H1 (cell line): ENCODE measurements at regions not wholly inside any gene's neighbourhood (a gene's known extent, or its start where the extent isn't known, plus 50 kb on each side); places are given as distances from the start of the nearest gene placed in this dataset.

ENCODE experiments used
- CTCF ChIA-PET: fragments of 300-600 bp; sonication (Branson Sonifier 250); formaldehyde crosslinking; loops from one replicate; lab custom pipeline; 2021; ENCODE audit not compliant: partially characterized antibody; lab: Charles Lee
- POLR2A ChIA-PET: fragments of 300-600 bp; sonication (Branson Sonifier 250); formaldehyde crosslinking; loops from one replicate; lab custom pipeline; 2021; ENCODE audit warnings: inconsistent platforms; ENCODE audit not compliant: partially characterized antibody; lab: Charles Lee
- DNase-seq, 2 experiments: peaks; one replicate each; pipeline versions ENCODE4 v3.0.0 to v3.0.0-alpha.2; 2010 to 2022; ENCODE audit warnings: low spot score in 2 of 2, low read depth in 1 of 2, mixed read lengths in 1 of 2
- FAIRE-seq: peaks from 2 replicates; lab custom pipeline; 2011; peaks lifted over from hg19 to GRCh38; lab: Jason Lieb, UNC
- H2AFZ ChIP-seq: 2 replicates; pipeline ENCODE4 v1.8.1; 2012; ENCODE audit warnings: low read length, inconsistent platforms
- H2AK5ac ChIP-seq: 2 replicates; pipeline ENCODE4 v1.6.1; 2013; ENCODE audit warnings: low read depth, low read length
- H2BK120ac ChIP-seq: replicated peaks from 2 replicates; pipeline ENCODE3; 2013; ENCODE audit warnings: low read depth, low read length, inconsistent platforms
- H2BK12ac ChIP-seq: 2 replicates; pipeline ENCODE4 v1.6.1; 2013; ENCODE audit warnings: low read depth, low read length
- H2BK15ac ChIP-seq: 2 replicates; pipeline ENCODE4 v1.6.1; 2013; ENCODE audit warnings: low read length
- H2BK20ac ChIP-seq: 2 replicates; pipeline ENCODE4 v1.6.1; 2013; ENCODE audit warnings: low read length
- H2BK5ac ChIP-seq: 2 replicates; pipeline ENCODE4 v1.6.1; 2013; ENCODE audit warnings: low read depth, low read length
- H3K14ac ChIP-seq: 2 replicates; pipeline ENCODE4 v1.6.1; 2013; ENCODE audit warnings: inconsistent platforms; ENCODE audit not compliant: insufficient read length
- H3K18ac ChIP-seq: 2 replicates; pipeline ENCODE4 v1.6.1; 2013; ENCODE audit warnings: low read length; ENCODE audit errors: extremely low read depth
- H3K23ac ChIP-seq: 2 replicates; pipeline ENCODE4 v1.6.1; 2013; ENCODE audit warnings: inconsistent platforms; ENCODE audit not compliant: insufficient read length
- H3K23me2 ChIP-seq: 2 replicates; pipeline ENCODE4 v1.6.1; 2013; ENCODE audit warnings: low read depth, low read length
- H3K27ac ChIP-seq: 2 replicates; pipeline ENCODE4 v1.6.1; 2011; ENCODE audit warnings: low read depth, low read length, inconsistent platforms
- H3K27me3 ChIP-seq, 4 experiments: replicated peaks in 1 of 4; 1 replicate in 1 of 4; 2 replicates in 3 of 4; pipeline versions ENCODE4 v1.6.1 to v1.8.1; 2011 to 2013; ENCODE audit warnings: low read length in 3 of 4, mild to moderate bottlenecking in 3 of 4, inconsistent platforms in 2 of 4, mixed read lengths in 2 of 4, moderate library complexity in 1 of 4; ENCODE audit not compliant: control insufficient read depth in 3 of 4, insufficient read depth in 3 of 4; ENCODE audit errors: extremely low read depth in 1 of 4
- H3K36me3 ChIP-seq, 4 experiments: 2 replicates each; pipeline versions ENCODE4 v1.6.1 to v1.8.1; 2011 to 2013; ENCODE audit warnings: mild to moderate bottlenecking in 4 of 4, low read length in 3 of 4, moderate library complexity in 2 of 4, control low read depth in 1 of 4, inconsistent platforms in 1 of 4; ENCODE audit not compliant: insufficient read depth in 4 of 4, control insufficient read depth in 2 of 4
- H3K4ac ChIP-seq: replicated peaks from 2 replicates; pipeline ENCODE3; 2013; ENCODE audit warnings: low read length, low read depth, mixed read lengths, inconsistent platforms; ENCODE audit not compliant: insufficient read length
- H3K4me1 ChIP-seq, 4 experiments: replicated peaks in 1 of 4; 1 replicate in 1 of 4; 2 replicates in 3 of 4; pipeline versions ENCODE4 v1.6.1 to v1.8.1; 2011 to 2013; ENCODE audit warnings: low read length in 3 of 4, inconsistent platforms in 2 of 4, mixed read lengths in 1 of 4; ENCODE audit not compliant: insufficient read depth in 4 of 4, control insufficient read depth in 3 of 4
- H3K4me2 ChIP-seq, 2 experiments: 2 replicates each; pipeline versions ENCODE4 v1.6.1 to v1.8.1; 2011 to 2013; ENCODE audit warnings: low read depth in 2 of 2, low read length in 2 of 2, control low read depth in 1 of 2, inconsistent platforms in 1 of 2, mild to moderate bottlenecking in 1 of 2; ENCODE audit not compliant: insufficient read depth in 1 of 2
- H3K4me3 ChIP-seq, 4 experiments: fragments of 200-600, 300-600 bp in 1 of 4; sonication (generic), shearing (Covaris generic), sonication (Bioruptor Twin) in 1 of 4; 2 replicates each; pipeline versions ENCODE4 v1.5.1 to v1.8.1; 2011 to 2016; ENCODE audit warnings: low read length in 4 of 4, low read depth in 3 of 4, control low read depth in 2 of 4, inconsistent platforms in 2 of 4, mild to moderate bottlenecking in 2 of 4, mixed read lengths in 1 of 4, moderate library complexity in 1 of 4; ENCODE audit not compliant: insufficient read depth in 2 of 4; ENCODE audit errors: extremely low read depth in 1 of 4
- H3K56ac ChIP-seq: replicated peaks from 2 replicates; pipeline ENCODE3; 2013; ENCODE audit warnings: low read depth, mild to moderate bottlenecking, mixed read lengths, low read length, inconsistent platforms; ENCODE audit not compliant: insufficient read length
- H3K79me1 ChIP-seq: 2 replicates; pipeline ENCODE4 v1.6.1; 2013; ENCODE audit warnings: low read depth, low read length, control low read depth
- H3K79me2 ChIP-seq, 2 experiments: 2 replicates each; pipeline versions ENCODE4 v1.6.1 to v1.8.1; 2012 to 2013; ENCODE audit warnings: low read length in 2 of 2, mild to moderate bottlenecking in 2 of 2, inconsistent platforms in 1 of 2; ENCODE audit not compliant: insufficient read depth in 2 of 2, control insufficient read depth in 1 of 2
- H3K9ac ChIP-seq, 4 experiments: replicated peaks in 1 of 4; 1 replicate in 1 of 4; 2 replicates in 3 of 4; pipeline versions ENCODE4 v1.6.1 to v1.8.1; 2011 to 2013; ENCODE audit warnings: low read depth in 3 of 4, low read length in 3 of 4, control low read depth in 2 of 4, mild to moderate bottlenecking in 2 of 4, moderate library complexity in 2 of 4, inconsistent platforms in 1 of 4; ENCODE audit errors: extremely low read depth in 1 of 4
- H3K9me3 ChIP-seq, 2 experiments: 2 replicates each; pipeline versions ENCODE4 v1.6.1 to v1.8.1; 2012 to 2013; ENCODE audit warnings: mild to moderate bottlenecking in 2 of 2, moderate library complexity in 2 of 2, control low read depth in 1 of 2, inconsistent platforms in 1 of 2, low read depth in 1 of 2, low read length in 1 of 2, mixed read lengths in 1 of 2; ENCODE audit not compliant: insufficient read depth in 2 of 2
- H4K20me1 ChIP-seq, 2 experiments: replicated peaks in 1 of 2; 2 replicates each; pipeline versions ENCODE3 to v1.8.1; 2011 to 2013; ENCODE audit warnings: inconsistent platforms in 2 of 2, low read length in 2 of 2, mild to moderate bottlenecking in 1 of 2; ENCODE audit not compliant: insufficient read depth in 2 of 2, control insufficient read depth in 1 of 2
- H4K5ac ChIP-seq: 2 replicates; pipeline ENCODE4 v1.6.1; 2013; ENCODE audit warnings: low read length, low read depth, mixed read lengths, inconsistent platforms; ENCODE audit not compliant: insufficient read length
- H4K8ac ChIP-seq: 2 replicates; pipeline ENCODE4 v1.8.0; 2013; ENCODE audit warnings: mild to moderate bottlenecking, moderate library complexity, low read length, inconsistent platforms; ENCODE audit not compliant: insufficient read depth; ENCODE audit errors: extremely low read depth
- H4K91ac ChIP-seq: replicated peaks from 2 replicates; pipeline ENCODE3; 2013; ENCODE audit warnings: low read length, mixed read lengths, inconsistent platforms; ENCODE audit not compliant: insufficient read length
- BACH1 ChIP-seq: IDR thresholded peaks from 2 replicates; pipeline ENCODE4 v1.6.1; 2012; ENCODE audit warnings: low read length, improper control_type of control experiment
- BRCA1 ChIP-seq: IDR thresholded peaks from 2 replicates; pipeline ENCODE4 v1.6.1; 2012; ENCODE audit warnings: low read depth, low read length, improper control_type of control experiment
- EP300 ChIP-seq, 2 experiments: IDR thresholded peaks; 1 replicate in 1 of 2; 2 replicates in 1 of 2; pipeline ENCODE4 v1.6.1; 2011 to 2012; ENCODE audit warnings: low read depth in 2 of 2, low read length in 2 of 2, mild to moderate bottlenecking in 2 of 2, borderline replicate concordance in 1 of 2, inconsistent platforms in 1 of 2, moderate library complexity in 1 of 2
- GABPA ChIP-seq: IDR thresholded peaks from 2 replicates; pipeline ENCODE4 v1.6.1; 2011; ENCODE audit warnings: mild to moderate bottlenecking, low read length, moderate library complexity, borderline replicate concordance; ENCODE audit not compliant: insufficient read depth
- GTF2F1 ChIP-seq: IDR thresholded peaks from 2 replicates; pipeline ENCODE4 v1.6.1; 2012; ENCODE audit warnings: low read depth, low read length, improper control_type of control experiment, borderline replicate concordance
- HDAC6 ChIP-seq: IDR thresholded peaks from one replicate; pipeline ENCODE4 v1.7.1; 2012; ENCODE audit warnings: low read depth, mild to moderate bottlenecking, inconsistent platforms, low read length, moderate library complexity
- KDM5A ChIP-seq: fragments of 200-600 bp; IDR thresholded peaks from 2 replicates; pipeline ENCODE4 v1.7.1; 2012; ENCODE audit warnings: mild to moderate bottlenecking, low read length, inconsistent platforms, mixed read lengths
- MAFK ChIP-seq: IDR thresholded peaks from 2 replicates; pipeline ENCODE4 v1.6.1; 2012; ENCODE audit warnings: low read depth, mild to moderate bottlenecking, improper control_type of control experiment, low read length
- NANOG ChIP-seq: IDR thresholded peaks from 2 replicates; pipeline ENCODE4 v1.6.1; 2011; ENCODE audit warnings: low read length, low read depth, mild to moderate bottlenecking, inconsistent platforms; ENCODE audit not compliant: insufficient read depth, poor library complexity, severe bottlenecking
- RFX5 ChIP-seq: IDR thresholded peaks from 2 replicates; pipeline ENCODE4 v1.6.1; 2011; ENCODE audit warnings: low read depth, low read length, improper control_type of control experiment, borderline replicate concordance
- RNF2 ChIP-seq: fragments of 200-900, 300-1000 bp; sonication (generic); IDR thresholded peaks from 2 replicates; pipeline ENCODE4 v1.7.1; 2016; ENCODE audit warnings: borderline replicate concordance, low read depth, mild to moderate bottlenecking, antibody characterized with exemption, low read length; ENCODE audit not compliant: poor library complexity, severe bottlenecking; ENCODE audit errors: missing control alignments
- RXRA ChIP-seq: IDR thresholded peaks from 2 replicates; pipeline ENCODE4 v1.6.1; 2011; ENCODE audit warnings: low read depth, mild to moderate bottlenecking, low read length, moderate library complexity; ENCODE audit not compliant: insufficient read depth
- SP1 ChIP-seq: IDR thresholded peaks from 2 replicates; pipeline ENCODE4 v1.6.1; 2011; ENCODE audit warnings: low read depth, low read length
- TBP ChIP-seq: IDR thresholded peaks from 2 replicates; pipeline ENCODE4 v1.6.1; 2011; ENCODE audit warnings: low read depth, low read length, improper control_type of control experiment
- ZNF274 ChIP-seq: IDR thresholded peaks from 2 replicates; pipeline ENCODE4 v1.7.0; 2012; ENCODE audit warnings: low read length, borderline replicate concordance; ENCODE audit errors: extremely low read depth
- WGBS, 2 experiments: shearing (Covaris generic) in 1 of 2; methylation state at CpG; one replicate each; pipeline versions ENCODE4 v1.1.6 to v1.1.7; 2013 to 2015; ENCODE audit warnings: low lambda C conversion rate in 2 of 2, mixed read lengths in 2 of 2, inconsistent platforms in 1 of 2, low coverage in 1 of 2, missing lambda C conversion rate in 1 of 2; ENCODE audit not compliant: insufficient replicate concordance in 2 of 2, insufficient coverage in 1 of 2, insufficient read length in 1 of 2; ENCODE audit errors: extremely low coverage in 1 of 2, missing lambda C conversion rate in 1 of 2; 5-methylcytosine and 5-hydroxymethylcytosine counted together

DNA sequence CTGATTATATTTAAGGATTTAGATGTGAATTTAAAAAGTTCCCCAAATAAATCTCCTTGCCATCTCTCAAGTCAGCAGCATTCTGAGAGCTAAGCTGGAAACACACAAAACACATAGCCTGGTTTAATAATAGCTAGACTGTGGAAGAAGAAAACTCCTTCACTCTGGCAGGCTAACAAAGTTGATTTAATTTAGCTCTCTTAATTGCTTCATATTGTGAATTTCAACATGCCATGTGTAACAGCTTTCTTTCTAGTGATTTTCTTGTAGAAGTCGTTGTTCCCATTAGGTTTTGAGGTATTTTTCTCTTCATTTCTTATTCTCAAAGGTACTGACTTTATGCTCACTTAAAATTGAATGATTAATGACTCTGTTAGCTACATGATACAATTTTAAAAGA is 216.8 kb upstream of the AKR1E2 start:
- Histone ChIP-seq H4K5ac (no peak overlapping the region), H2BK120ac (no peak overlapping the region), H3K79me2 (no peaks in the 10 kb centered on the region), H3K27me3 (no peaks in the 10 kb centered on the region), H3K4me2 (no peak overlapping the region), H3K9me3 (no peaks in the 10 kb centered on the region), H3K23ac (no peak overlapping the region), H3K23me2 (no peaks in the 10 kb centered on the region), H3K4me1 (no peaks in the 10 kb centered on the region), H2BK20ac (no peak overlapping the region), H3K18ac (no peak overlapping the region), H4K20me1 (no peaks in the 10 kb centered on the region), H3K27ac (no peak overlapping the region), H4K91ac (no peak overlapping the region), H3K36me3 (no peaks in the 10 kb centered on the region), H3K9ac (no peak overlapping the region), H3K4ac (no peak overlapping the region), H2AK5ac (no peak overlapping the region), H4K8ac (no peak overlapping the region), H2BK5ac (no peak overlapping the region), H3K4me3 (no peak overlapping the region), H3K56ac (no peak overlapping the region), H3K14ac (no peak overlapping the region), H2AFZ (no peak overlapping the region), H2BK15ac (no peak overlapping the region), H2BK12ac (no peak overlapping the region), H3K79me1 (no peaks in the 10 kb centered on the region)
- CTCF ChIA-PET, result interaction anchor here (1.6 kb wide), 1 partner anchor 48 kb away, joined by 3 read pairs; no protein-coding TSS in a partner anchor
- DNase-seq (no peak), FAIRE-seq (no peak)
- 88% methylated on average over 1 of the region's 1 CpG; no CpG with 5 or more reads in 1 of the 2 experiments for WGBS, 2 experiments
- POLR2A ChIA-PET, result no interaction called here
- TF ChIP-seq HDAC6, result no peak
- no peak for TF ChIP-seq GTF2F1
- TF ChIP-seq RNF2, result no peak
- no peak for TF ChIP-seq NANOG
- no peak for TF ChIP-seq EP300 (IDR thresholded peaks at IDR 0.05; ENCODE audit: borderline replicate concordance in 1 of 2, low read depth in 2 of 2, low read length in 2 of 2)
- no peak for TF ChIP-seq RFX5
- TF ChIP-seq BRCA1, result no peak
- no peak for TF ChIP-seq MAFK
- TF ChIP-seq BACH1, result no peak
- no peak for TF ChIP-seq ZNF274
- no peak for TF ChIP-seq KDM5A
- TF ChIP-seq SP1, result no peak
- no peak for TF ChIP-seq TBP
- TF ChIP-seq RXRA, result no peak
- no peak for TF ChIP-seq GABPA
